Right forelimb (tissue), 1 donor: ENCODE measurements at regions not wholly inside any gene's neighbourhood (a gene's known extent, or its start where the extent isn't known, plus 50 kb on each side); places are given as distances from the start of the nearest gene placed in this dataset.
"Not testable (repeated sequence)": the region's sequence is repeated elsewhere in the genome, so short reads cannot be mapped to it uniquely, and the experiment has no call there.

Experiments
- DNase-seq: peaks from one replicate; pipeline ENCODE4 v3.0.0-alpha.2; 2018

GRCh38 chr5:89712134-89712700 lies 697.3 kb downstream of the CETN3 start:
- DNase-seq = no peak

GRCh38 chr5:89711526-89711925 lies 698.0 kb downstream of the CETN3 start:
- DNase-seq = no peak

- DNase-seq = no peak
Observed at GRCh38 chr5:89710006-89710405, 699.5 kb downstream of the CETN3 start.

DNA sequence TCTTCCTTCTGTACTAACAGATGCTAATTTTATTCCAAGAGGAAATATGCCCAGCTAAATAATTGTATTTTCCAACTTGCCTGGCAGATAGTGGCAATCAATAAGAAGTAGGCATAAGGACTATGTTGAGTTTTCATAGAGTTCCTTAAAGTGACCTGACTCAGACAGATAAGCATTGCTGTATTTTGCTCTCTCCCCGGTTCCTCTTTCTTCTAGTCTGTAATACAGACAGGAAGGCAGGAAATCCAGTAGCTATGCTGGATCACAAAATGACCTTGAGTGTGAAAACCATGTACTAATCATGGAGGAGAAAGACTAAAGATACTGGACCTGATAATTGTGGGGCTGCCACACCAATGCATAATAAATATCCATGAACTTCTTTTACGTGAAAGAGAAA lies 701.7 kb downstream of the CETN3 start:
- no peak for DNase-seq

- DNase-seq = no peak
Observed at GRCh38 chr5:89706731-89707130, 702.8 kb downstream of the CETN3 start.

- no peak for DNase-seq
Observed at GRCh38 chr5:89703817-89704216, 705.7 kb downstream of the CETN3 start.

- no peak for DNase-seq
Observed at GRCh38 chr5:89698028-89698427, 711.5 kb downstream of the CETN3 start.

GRCh38 chr5:89697581-89697980 lies 712.0 kb downstream of the CETN3 start:
- DNase-seq = no peak

DNA sequence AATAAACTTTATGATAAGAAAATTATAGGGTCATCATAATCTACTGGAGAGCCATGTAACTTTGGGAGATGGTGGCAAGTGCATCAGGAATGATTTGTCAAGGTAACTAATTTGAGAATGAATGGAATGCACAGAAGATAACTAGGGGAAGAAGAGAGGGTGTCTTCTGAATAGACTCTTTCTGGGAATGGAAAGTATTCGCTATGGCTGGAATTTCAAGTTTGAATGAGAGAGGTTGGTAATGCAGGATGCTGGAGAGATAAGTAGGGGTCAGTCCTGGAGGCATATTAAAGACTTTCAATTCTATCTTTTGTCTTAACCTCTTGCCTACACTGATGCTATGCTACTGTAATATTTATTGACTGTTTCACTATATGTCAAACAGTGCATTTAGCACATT lies 714.2 kb downstream of the CETN3 start:
- no peak for DNase-seq

- no peak for DNase-seq
Observed at GRCh38 chr5:89694026-89694550, 715.5 kb downstream of the CETN3 start.

- no peak for DNase-seq
Observed at GRCh38 chr5:89690331-89690730, 719.2 kb downstream of the CETN3 start.

DNA sequence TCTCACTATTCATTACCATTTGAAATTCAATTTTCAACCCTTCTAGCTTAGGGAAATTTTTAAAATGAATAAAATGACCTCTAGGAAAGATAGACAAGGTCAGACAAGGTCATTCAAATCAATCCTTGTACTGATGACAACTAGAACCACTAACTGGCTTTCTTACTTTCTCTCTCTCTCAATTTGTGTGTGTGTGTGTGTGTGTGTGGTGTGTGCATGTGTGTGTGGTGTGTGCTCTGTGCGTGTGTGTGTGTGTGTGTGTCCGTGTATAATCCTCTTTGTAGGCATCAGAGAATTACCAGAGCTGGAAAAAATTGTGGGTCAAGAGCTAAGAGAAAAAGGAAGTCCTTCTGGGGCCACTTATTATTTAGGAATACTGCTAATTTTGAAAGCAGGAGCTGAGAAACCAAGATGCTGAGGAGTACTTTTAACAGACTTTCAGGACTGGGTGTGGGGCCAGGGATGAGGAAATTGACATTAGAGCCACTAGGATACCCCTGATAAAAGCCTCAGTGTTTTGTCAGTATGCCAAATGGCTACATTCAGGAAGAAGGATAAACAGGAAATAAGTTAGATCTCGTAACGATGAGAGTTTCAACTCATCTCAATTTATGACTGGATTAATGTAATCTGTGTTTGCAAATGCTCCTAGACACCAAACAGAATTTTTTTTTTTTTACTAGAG lies 723.3 kb downstream of the CETN3 start:
- DNase-seq = no peak

- DNase-seq = no peak
Observed at GRCh38 chr5:89676634-89677033, 732.9 kb downstream of the CETN3 start.

GRCh38 chr5:89673019-89673418 lies 736.5 kb downstream of the CETN3 start:
- DNase-seq = no peak

- no peak for DNase-seq
Observed at GRCh38 chr5:89668821-89669220, 740.7 kb downstream of the CETN3 start.

DNA sequence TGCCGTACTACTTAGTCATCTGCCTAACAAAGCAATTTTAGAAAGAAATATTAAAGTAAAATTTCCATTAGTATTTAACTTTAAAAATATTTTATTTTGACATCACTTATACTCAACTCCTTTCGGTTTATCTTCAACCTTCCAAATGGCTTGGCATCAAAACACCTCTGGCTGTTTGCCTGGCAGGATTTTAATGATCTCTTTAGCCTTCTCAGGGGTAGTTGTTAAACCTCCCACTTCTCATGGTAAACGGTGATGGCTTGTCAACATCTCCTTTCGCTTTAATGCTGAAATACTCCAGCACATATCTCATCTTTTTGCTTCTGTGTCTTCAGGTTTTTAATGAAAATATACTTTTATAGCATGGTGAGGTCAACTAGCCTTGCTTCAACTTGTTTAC lies 747.1 kb downstream of the CETN3 start:
- no peak for DNase-seq

DNA sequence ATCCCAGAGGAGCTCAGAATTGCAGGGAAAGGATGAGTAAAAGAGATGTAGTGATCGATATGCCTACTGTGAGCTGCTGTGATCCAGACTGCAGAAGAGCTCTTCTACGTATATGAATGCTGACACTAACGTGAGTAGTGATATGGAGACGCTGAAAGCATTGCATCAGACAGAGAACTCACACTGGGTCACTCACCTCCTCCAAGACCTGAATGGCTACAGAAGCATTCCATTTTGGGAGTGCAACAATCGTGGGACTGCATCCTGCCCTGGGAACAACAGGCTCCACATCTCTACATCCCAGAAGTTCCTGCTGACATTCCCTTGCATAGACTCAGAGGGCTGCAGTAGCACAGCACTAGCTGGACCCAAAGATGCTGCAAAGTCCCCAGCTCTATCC lies 755.9 kb upstream of the MEF2C start:
- DNase-seq = no peak

GRCh38 chr5:89634176-89634575 lies 751.2 kb upstream of the MEF2C start:
- not testable (repeated sequence) for DNase-seq

- DNase-seq = not testable (repeated sequence)
Observed at GRCh38 chr5:89630064-89630463, 747.1 kb upstream of the MEF2C start.

DNA sequence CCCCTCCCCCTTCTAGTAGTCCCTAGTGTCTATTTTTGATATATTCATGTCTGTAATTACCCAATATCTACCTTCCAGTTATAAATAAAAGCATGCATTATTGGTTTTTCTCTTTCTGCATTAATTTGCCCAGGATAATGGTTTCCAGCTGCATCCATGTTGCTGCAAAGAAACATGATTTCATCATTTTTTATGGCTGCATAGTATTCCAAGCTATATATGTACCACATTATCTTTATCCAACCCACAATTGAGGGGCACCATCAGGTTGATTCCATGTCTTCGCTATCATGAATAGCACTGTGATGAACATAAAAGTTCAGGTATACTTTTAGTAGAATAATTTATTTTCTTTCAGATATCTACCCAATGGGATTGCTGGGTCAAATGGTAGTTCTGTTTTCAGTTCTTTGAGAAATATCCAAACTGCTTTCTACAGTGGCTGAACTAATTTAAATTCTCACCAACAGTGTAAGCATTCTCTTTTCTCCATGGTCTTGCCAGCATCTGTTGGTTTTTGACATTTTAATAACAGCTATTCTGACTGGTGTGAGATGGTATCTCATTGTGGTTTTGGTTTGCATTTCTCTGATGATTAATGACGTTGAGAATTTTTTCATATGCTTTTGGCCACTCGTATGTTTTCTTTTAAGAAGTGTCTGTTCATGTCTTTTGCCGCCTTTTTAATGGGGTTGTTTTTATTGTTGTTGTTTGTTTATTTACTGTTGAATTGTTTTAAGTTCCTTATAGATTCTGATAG lies 746.1 kb upstream of the MEF2C start:
- no peak for DNase-seq

- no peak for DNase-seq
Observed at GRCh38 chr5:89615839-89616518, 733.0 kb upstream of the MEF2C start.

GRCh38 chr5:89613222-89613956 lies 730.4 kb upstream of the MEF2C start:
- DNase-seq = no peak
